Left ventricle myocardium inferior (tissue), 1 donor: ENCODE measurements at regions not wholly inside any gene's neighbourhood (a gene's known extent, or its start where the extent isn't known, plus 50 kb on each side); places are given as distances from the start of the nearest gene placed in this dataset.

Experiments
- DNase-seq: peaks from one replicate; pipeline ENCODE4 v3.0.0-alpha.2; 2020
- H3K27ac ChIP-seq: fragments of 200-600 bp; replicated peaks from 2 replicates; pipeline ENCODE4 v1.8.0; 2021
- H3K27me3 ChIP-seq: fragments of 200-600 bp; 2 replicates; pipeline ENCODE4 v1.8.0; 2021; ENCODE audit warnings: low read depth
- H3K36me3 ChIP-seq: fragments of 200-600 bp; 2 replicates; pipeline ENCODE4 v1.8.0; 2021
- H3K4me1 ChIP-seq: fragments of 200-600 bp; 2 replicates; pipeline ENCODE4 v1.8.0; 2021
- H3K4me3 ChIP-seq: fragments of 200-600 bp; 2 replicates; pipeline ENCODE4 v1.8.0; 2021; ENCODE audit warnings: mild to moderate bottlenecking, moderate library complexity
- H3K9me3 ChIP-seq: fragments of 200-600 bp; replicated peaks from 2 replicates; pipeline ENCODE4 v1.8.0; 2021
- CTCF ChIP-seq: fragments of 200-600 bp; IDR thresholded peaks from 2 replicates; pipeline ENCODE4 v1.8.0; 2021; ENCODE audit warnings: antibody characterized with exemption, mild to moderate bottlenecking, borderline replicate concordance
- intact Hi-C: fragments of 100-400 bp; cut with micrococcal nuclease; formaldehyde crosslinking; loops from one replicate; pipeline ENCODE4 v1.11.0; 2022
- donor health status: DM: no; HTN: yes; CAD: no; lungs with severe emphysema.

- intact Hi-C loops = no loop called here
- Histone ChIP-seq H3K4me3 (no peak overlapping the region), H3K27me3 (no peaks in the 10 kb centered on the region), H3K9me3 (no peaks in the 10 kb centered on the region), H3K4me1 (no peaks in the 10 kb centered on the region), H3K36me3 (no peaks in the 10 kb centered on the region), H3K27ac (no peak overlapping the region)
- no peak for TF ChIP-seq CTCF
- no peak for DNase-seq
These were observed 89.0 kb upstream of the NOX3 start for GRCh38 chr6:155544677-155545076.

- intact Hi-C loops = no loop called here
- DNase-seq = no peak
- TF ChIP-seq CTCF = no peak
These were observed 87.7 kb upstream of the NOX3 start for GRCh38 chr6:155543166-155543847.

GRCh38 chr6:155542036-155542435 is 86.4 kb upstream of the NOX3 start:
- no peaks in the 10 kb centered on the region for H3K36me3 ChIP-seq
- TF ChIP-seq CTCF = no peak
- no peaks in the 10 kb centered on the region for H3K4me1 ChIP-seq
- intact Hi-C loops = no loop called here
- no peaks in the 10 kb centered on the region for H3K27me3 ChIP-seq
- no peaks in the 10 kb centered on the region for H3K9me3 ChIP-seq
- H3K27ac ChIP-seq = no peak overlapping the region
- no peak overlapping the region for H3K4me3 ChIP-seq
- DNase-seq = no peak

More at GRCh38 chr6:155543166-155543847, 87.7 kb upstream of the NOX3 start:
- Histone ChIP-seq H3K9me3 (no peaks in the 10 kb centered on the region), H3K27ac (no peak overlapping the region), H3K4me1 (no peaks in the 10 kb centered on the region), H3K4me3 (no peak overlapping the region), H3K36me3 (no peaks in the 10 kb centered on the region), H3K27me3 (no peaks in the 10 kb centered on the region)

GRCh38 chr6:155538708-155539390 is 83.2 kb upstream of the NOX3 start:
- DNase-seq = no peak
- Histone ChIP-seq H3K4me3 (no peak overlapping the region), H3K9me3 (peaks cover 22% of the 10 kb centered on the region), H3K27ac (no peak overlapping the region), H3K36me3 (no peaks in the 10 kb centered on the region), H3K4me1 (no peaks in the 10 kb centered on the region), H3K27me3 (no peaks in the 10 kb centered on the region)
- no peak for TF ChIP-seq CTCF
- intact Hi-C loops = no loop called here

- Histone ChIP-seq H3K4me1 (peaks cover 2% of the 10 kb centered on the region), H3K36me3 (no peaks in the 10 kb centered on the region), H3K9me3 (peaks cover 32% of the 10 kb centered on the region), H3K27me3 (no peaks in the 10 kb centered on the region), H3K4me3 (no peak overlapping the region), H3K27ac (no peak overlapping the region)
- no peak for DNase-seq
- intact Hi-C loops = no loop called here
- TF ChIP-seq CTCF = no peak
These were observed 79.0 kb upstream of the NOX3 start for GRCh38 chr6:155534678-155535077.
